OCI-LY7 (cell line): ENCODE measurements at regions not wholly inside any gene's neighbourhood (a gene's known extent, or its start where the extent isn't known, plus 50 kb on each side); places are given as distances from the start of the nearest gene placed in this dataset.

Experiments
- CTCF ChIP-seq: fragments of 200-600 bp; sonication (generic); conservative IDR thresholded peaks from 2 replicates; pipeline ENCODE4 v1.5.1; 2014; ENCODE audit warnings: mild to moderate bottlenecking, antibody characterized with exemption, low read length, moderate library complexity, mixed read lengths
- EZH2phosphoT487 ChIP-seq: fragments of 200-600 bp; sonication (generic); IDR thresholded peaks from 2 replicates; pipeline ENCODE4 v1.6.1; 2018; ENCODE audit warnings: low read depth, borderline replicate concordance, mild to moderate bottlenecking, mixed run types, antibody characterized with exemption, low read length, moderate library complexity, mixed read lengths

GRCh38 chr7:52863652-52864051, 171.8 kb upstream of the POM121L12 start:
- TF ChIP-seq CTCF: no peak
- TF ChIP-seq EZH2phosphoT487: no peak
